HFF-Myc (cell line): ENCODE measurements at regions not wholly inside any gene's neighbourhood (a gene's known extent, or its start where the extent isn't known, plus 50 kb on each side); places are given as distances from the start of the nearest gene placed in this dataset.

Experiments
- DNase-seq: peaks from one replicate; pipeline ENCODE4 v3.0.0-alpha.2; 2011; ENCODE audit warnings: low read depth; ENCODE audit errors: extremely low read depth
- H3K4me3 ChIP-seq: replicated peaks from 2 replicates; pipeline ENCODE4 v1.5.1; 2011; ENCODE audit warnings: low read depth, mild to moderate bottlenecking, control low read depth, low read length
- TF ChIP-seq, protein P1 (sequence below): IDR thresholded peaks from 2 replicates; pipeline ENCODE4 v1.5.1; 2012; ENCODE audit warnings: mild to moderate bottlenecking, low read depth, low read length, control low read depth; ENCODE audit errors: missing control alignments

DNA sequence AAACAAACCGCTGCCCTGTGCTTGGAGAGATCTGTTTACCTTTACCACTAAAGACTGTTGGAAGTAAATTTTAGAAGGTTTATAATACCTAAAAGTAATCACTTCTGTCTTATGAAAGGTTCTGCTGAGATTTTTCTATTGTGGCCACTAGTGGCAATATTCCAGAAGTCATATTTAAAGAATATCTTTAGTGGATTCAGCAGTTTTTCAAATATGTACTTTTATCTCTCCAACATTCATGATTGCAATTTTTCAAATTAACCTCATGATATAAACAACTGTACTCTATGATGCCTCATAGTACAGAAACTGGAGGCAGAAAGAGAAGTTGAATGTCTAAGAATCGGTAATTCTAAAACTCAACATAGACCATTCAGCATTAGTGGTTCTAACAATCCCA, 53.2 kb upstream of the USPL1 start:
- TF ChIP-seq, protein P1, sequence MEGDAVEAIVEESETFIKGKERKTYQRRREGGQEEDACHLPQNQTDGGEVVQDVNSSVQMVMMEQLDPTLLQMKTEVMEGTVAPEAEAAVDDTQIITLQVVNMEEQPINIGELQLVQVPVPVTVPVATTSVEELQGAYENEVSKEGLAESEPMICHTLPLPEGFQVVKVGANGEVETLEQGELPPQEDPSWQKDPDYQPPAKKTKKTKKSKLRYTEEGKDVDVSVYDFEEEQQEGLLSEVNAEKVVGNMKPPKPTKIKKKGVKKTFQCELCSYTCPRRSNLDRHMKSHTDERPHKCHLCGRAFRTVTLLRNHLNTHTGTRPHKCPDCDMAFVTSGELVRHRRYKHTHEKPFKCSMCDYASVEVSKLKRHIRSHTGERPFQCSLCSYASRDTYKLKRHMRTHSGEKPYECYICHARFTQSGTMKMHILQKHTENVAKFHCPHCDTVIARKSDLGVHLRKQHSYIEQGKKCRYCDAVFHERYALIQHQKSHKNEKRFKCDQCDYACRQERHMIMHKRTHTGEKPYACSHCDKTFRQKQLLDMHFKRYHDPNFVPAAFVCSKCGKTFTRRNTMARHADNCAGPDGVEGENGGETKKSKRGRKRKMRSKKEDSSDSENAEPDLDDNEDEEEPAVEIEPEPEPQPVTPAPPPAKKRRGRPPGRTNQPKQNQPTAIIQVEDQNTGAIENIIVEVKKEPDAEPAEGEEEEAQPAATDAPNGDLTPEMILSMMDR = no peak
- no peak for DNase-seq
- H3K4me3 ChIP-seq = no peak overlapping the region

DNA sequence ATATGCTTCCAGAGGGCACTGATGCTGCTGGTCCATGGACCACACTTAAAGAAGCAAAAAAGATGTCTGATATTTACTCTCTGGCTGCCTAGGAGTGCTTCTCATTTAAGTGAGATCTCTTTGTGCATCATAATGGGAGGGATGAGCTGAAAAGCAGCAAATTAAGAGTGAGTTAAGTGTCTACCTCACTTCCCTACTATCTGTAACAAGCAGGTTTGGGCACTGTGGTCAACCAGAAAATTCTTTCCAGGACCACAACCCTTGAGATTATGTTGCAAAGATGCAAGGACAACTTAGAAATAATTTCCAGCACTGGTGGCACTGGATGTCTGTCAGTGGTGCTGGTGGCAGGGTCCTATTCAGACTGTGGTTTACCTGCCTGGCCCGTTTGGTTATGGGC, 52.1 kb upstream of the USPL1 start:
- no peak for DNase-seq
- TF ChIP-seq, protein P1 = no peak
- no peak overlapping the region for H3K4me3 ChIP-seq

DNA sequence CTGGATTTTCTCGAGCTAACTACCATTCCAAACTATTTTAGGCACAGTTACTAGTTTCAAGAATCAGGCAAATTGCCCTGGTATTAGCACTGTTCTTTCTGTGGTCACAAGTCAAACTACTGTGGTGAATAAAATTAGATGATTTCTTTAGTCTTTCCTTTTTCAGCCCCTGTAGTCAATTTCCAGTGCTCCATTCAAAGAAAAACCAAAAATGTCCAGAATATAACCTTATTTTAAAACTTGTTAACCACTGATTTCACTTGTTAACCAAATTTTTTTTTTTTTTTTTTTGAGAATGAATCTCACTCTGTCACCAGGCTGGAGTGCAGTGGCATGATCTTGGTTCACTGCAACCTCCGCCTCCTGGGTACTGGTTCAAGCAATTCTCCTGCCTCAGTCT, 50.6 kb upstream of the USPL1 start:
- no peak for DNase-seq
- H3K4me3 ChIP-seq = no peak overlapping the region
- TF ChIP-seq, protein P1 = no peak
